ENCODE measurements at regions not wholly inside any gene's neighbourhood (a gene's known extent, or its start where the extent isn't known, plus 50 kb on each side); places are given as distances from the start of the nearest gene placed in this dataset.

DNA sequence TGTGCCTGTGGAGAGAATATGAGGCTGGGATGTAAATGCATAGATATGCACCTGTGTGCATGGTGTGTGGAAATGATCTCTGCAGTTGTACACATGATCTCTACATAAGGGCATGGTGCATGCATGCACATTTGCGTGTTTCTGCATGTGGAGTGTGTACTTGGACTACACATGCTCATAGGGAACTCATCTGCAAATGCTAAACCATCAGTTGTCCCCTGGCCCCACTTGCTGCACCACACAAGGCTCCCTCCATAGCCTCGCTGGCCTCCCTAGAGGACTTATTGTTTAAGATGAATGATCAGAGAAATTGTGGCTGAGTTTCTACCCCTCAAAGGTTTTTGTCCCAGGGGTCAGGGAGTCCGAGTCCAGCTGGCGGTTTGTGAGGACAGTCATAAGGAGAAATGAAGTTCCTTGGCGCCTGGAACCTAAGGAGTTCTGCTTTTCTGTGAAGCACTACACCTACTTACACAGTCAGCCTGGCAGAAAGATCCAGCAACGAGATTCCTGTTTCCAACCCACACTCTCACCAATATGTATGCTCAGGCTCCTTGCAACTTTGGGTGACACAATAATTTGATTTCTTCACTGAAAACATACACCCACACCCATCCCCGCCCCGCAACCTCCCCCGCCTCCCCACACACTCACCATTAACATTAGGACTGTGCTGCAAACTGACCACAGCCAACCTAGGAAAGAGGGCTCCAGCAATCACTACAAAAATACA lies 79.9 kb upstream of the CPEB4 start:
- peaks cover 5 to 13% of the 10 kb centered on the region in 2 donors for H3K9me3 Mint-ChIP-seq
- H3K36me3 Mint-ChIP-seq (ENCODE audit: insufficient read depth in 2 of 2), result peaks cover 0 to 9% of the 10 kb centered on the region in 2 donors
- H3K4me1 Mint-ChIP-seq (ENCODE audit: low read depth), result no peaks in the 10 kb centered on the region
- H3K27ac Mint-ChIP-seq, result no peak overlapping the region
- ATAC-seq (replicated peaks in 1 of 2) (no peak), DNase-seq (no peak)
- H3K27me3 Mint-ChIP-seq (ENCODE audit: low read depth), result no peaks in the 10 kb centered on the region
- H3K4me3 Mint-ChIP-seq, result no peak overlapping the region

DNA sequence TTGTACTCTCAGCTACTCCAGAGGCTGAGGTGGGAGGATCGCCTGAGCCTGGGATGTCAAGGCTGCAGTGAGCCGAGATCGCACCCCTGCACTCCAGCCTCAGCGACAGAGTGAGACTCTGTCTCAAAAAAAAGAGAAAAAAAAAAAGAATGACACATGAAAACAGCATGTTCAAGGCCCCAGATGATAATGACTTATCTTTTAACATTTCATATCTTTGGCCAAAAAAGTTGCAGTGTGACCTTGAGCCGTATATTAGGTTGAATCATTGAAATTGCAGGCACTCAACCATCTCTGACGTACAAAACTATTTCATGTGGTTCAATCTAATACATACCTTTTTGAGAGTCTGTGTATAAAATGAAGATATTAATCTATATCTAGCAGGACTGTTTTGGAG lies 79.1 kb upstream of the CPEB4 start:
- no peaks in the 10 kb centered on the region for H3K4me1 Mint-ChIP-seq (ENCODE audit: low read depth)
- peaks cover 0 to 9% of the 10 kb centered on the region in 2 donors for H3K36me3 Mint-ChIP-seq (ENCODE audit: insufficient read depth in 2 of 2)
- H3K27me3 Mint-ChIP-seq (ENCODE audit: low read depth), result no peaks in the 10 kb centered on the region
- H3K9me3 Mint-ChIP-seq, result peaks cover 5 to 13% of the 10 kb centered on the region in 2 donors
- DNase-seq, result no peak
- no peak overlapping the region for H3K27ac Mint-ChIP-seq
- no peak overlapping the region for H3K4me3 Mint-ChIP-seq
- no peak for ATAC-seq (replicated peaks in 1 of 2)

DNA sequence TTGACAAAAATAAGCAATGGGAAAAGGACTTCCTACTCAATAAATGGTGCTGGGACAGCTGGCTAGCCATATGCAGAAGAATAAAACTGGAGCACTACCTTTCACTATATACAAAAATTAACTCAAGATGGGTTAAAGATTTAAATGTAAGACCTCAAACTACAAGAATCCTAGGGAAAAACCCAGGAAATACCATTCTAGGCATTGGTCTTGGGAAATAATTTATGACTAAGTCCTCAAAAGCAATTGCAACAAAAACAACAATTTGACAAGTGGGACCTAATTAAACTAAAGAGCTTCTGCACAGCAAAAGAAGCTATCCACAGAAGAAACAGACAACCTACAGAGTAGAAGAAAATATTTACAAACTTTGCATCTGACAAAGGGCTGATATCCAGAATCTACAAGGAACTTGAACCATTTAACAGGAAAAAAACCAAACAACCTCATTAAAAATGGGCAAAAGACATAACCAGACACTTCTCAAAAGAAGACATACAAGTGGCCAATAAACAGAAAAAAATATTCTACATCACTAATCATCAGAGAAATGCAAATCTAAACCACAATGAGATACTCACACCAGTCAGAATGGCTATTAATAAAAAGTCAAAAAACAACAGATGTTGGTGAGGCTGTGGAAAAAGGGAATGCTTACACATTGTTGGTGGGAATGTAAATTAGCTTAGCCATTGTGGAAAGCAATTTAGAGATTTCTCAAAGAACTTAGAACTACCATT lies 75.2 kb upstream of the CPEB4 start:
- Mint-ChIP-seq H3K27me3 (ENCODE audit: low read depth) (peaks cover 6% of the 10 kb centered on the region), H3K9me3 (peaks cover 5 to 13% of the 10 kb centered on the region in 2 donors), H3K4me3 (no peak overlapping the region), H3K4me1 (ENCODE audit: low read depth) (no peaks in the 10 kb centered on the region), H3K36me3 (ENCODE audit: insufficient read depth in 2 of 2) (peaks cover 0 to 9% of the 10 kb centered on the region in 2 donors), H3K27ac (no peak overlapping the region)
- DNase-seq (no peak), ATAC-seq (replicated peaks in 1 of 2) (no peak)

DNA sequence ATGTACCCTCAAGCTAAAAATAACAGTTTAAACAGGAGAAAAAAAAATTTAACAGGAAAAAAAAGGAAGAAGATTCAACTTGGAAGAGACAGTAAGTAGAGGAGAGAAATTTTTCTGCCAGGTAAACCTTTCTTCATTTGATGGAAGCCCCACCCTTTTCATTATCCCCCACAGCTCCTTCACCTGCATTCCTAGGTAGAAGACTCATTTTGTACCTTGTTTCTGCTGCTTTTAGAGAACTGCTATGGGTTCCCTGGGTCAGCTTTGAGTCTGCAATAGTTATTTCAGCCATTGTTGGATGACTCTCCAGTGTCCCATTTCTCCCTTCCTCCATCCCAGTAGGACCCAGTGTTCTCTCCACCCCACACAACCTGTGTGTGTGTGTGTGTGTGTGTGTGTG lies 74.1 kb upstream of the CPEB4 start:
- Mint-ChIP-seq H3K4me3 (no peak overlapping the region), H3K36me3 (ENCODE audit: insufficient read depth in 2 of 2) (peaks cover 0 to 9% of the 10 kb centered on the region in 2 donors), H3K4me1 (ENCODE audit: low read depth) (no peaks in the 10 kb centered on the region), H3K27ac (no peak overlapping the region), H3K9me3 (peaks cover 5 to 13% of the 10 kb centered on the region in 2 donors), H3K27me3 (ENCODE audit: low read depth) (peaks cover 6% of the 10 kb centered on the region)
- no peak for DNase-seq
- no peak for ATAC-seq (replicated peaks in 1 of 2)

DNA sequence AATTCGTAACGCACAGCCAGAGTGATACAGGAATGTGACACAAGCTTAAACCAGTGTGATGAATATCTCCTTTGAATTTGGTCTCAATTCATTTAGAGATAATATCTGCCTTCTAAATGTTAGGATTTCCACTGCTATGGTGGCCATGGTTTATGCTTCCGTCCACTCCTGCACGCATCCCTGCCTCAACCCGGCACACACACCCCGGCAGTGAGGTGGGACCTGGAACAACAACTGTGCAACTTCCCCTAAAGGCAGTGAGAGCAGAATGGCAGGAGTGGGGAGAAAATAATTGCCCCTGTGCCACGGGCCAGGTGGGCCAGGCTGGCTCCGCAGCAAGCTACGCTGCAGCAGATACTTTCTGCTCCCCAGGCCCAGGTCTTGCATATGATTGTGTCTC lies 72.6 kb upstream of the CPEB4 start:
- ATAC-seq (replicated peaks in 1 of 2) (no peak), DNase-seq (no peak)
- H3K9me3 Mint-ChIP-seq, result peaks cover 3 to 10% of the 10 kb centered on the region in 2 donors
- H3K4me3 Mint-ChIP-seq, result no peak overlapping the region
- no peak overlapping the region for H3K27ac Mint-ChIP-seq
- H3K27me3 Mint-ChIP-seq (ENCODE audit: low read depth), result peaks cover 6% of the 10 kb centered on the region
- no peaks in the 10 kb centered on the region for H3K4me1 Mint-ChIP-seq (ENCODE audit: low read depth)
- peaks cover 0 to 6% of the 10 kb centered on the region in 2 donors for H3K36me3 Mint-ChIP-seq (ENCODE audit: insufficient read depth in 2 of 2)

DNA sequence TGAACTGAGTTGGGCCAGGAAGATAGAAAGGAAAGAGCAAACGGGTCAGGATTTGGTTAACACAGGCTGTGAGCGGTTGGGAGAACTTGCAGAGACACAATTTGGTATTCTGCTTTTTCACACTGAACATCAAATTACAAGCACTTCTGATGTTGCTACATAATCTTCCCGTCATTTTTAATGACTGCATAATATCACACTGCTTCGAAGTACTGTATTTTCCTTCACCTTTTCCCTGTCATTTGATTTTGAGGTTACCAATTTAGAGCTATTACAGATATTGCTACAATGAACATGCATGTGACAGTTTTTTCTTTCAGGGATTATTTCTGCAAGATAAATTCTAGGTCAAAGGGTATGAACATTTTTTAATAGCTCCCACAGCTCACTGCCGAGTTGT lies 71.4 kb upstream of the CPEB4 start:
- Mint-ChIP-seq H3K27ac (no peak overlapping the region), H3K9me3 (peaks cover 1 to 2% of the 10 kb centered on the region in 2 donors), H3K27me3 (ENCODE audit: low read depth) (peaks cover 6% of the 10 kb centered on the region), H3K4me3 (no peak overlapping the region), H3K4me1 (ENCODE audit: low read depth) (peaks cover 7% of the 10 kb centered on the region), H3K36me3 (ENCODE audit: insufficient read depth in 2 of 2) (no peaks in the 10 kb centered on the region)
- DNase-seq, result no peak
- ATAC-seq (replicated peaks in 1 of 2), result no peak

DNA sequence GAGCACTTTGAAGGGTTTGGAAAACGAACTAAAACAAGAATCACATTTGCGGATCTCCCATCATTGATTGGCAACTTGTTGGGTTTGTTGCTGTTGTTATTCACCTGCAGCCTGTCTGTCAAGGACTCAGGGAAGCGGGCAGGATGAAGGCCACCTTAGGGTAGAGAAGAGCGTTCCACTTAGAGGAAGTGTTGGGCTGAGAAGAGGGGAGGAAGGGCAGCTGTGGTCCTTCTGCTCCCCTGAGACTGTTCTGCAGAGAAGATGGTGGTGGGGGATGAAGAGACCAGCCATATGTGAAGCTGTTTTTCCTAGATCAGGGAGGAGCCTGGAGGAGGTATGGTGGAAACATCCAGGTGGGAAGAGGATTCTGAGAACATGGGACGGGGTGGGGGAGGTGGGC lies 70.6 kb upstream of the CPEB4 start:
- peaks cover 6% of the 10 kb centered on the region for H3K27me3 Mint-ChIP-seq (ENCODE audit: low read depth)
- H3K4me3 Mint-ChIP-seq, result no peak overlapping the region
- ATAC-seq (replicated peaks in 1 of 2) (no peak), DNase-seq (no peak)
- H3K27ac Mint-ChIP-seq, result no peak overlapping the region
- no peaks in the 10 kb centered on the region for H3K36me3 Mint-ChIP-seq (ENCODE audit: insufficient read depth in 2 of 2)
- H3K9me3 Mint-ChIP-seq, result peaks cover 0 to 1% of the 10 kb centered on the region in 2 donors
- H3K4me1 Mint-ChIP-seq (ENCODE audit: low read depth), result peaks cover 7% of the 10 kb centered on the region

DNA sequence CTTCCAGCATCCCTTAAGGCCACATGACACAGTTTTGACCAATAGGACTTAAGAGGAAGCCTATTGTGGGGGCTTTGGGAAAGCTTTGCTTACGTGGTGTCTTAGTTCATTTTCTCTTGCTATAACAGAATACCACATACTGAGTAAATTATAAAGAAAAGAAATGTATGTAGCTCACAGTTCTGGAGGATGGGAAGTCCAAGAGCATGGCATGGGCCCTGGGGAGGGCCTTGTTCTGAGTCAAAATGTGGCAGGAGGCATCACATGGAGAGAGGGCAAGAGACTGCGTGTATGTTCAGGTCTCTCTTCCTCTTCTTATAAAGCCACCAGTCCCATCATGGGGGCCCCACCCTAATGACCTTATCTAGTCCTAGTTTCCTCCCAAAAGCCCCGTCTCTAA lies 68.6 kb upstream of the CPEB4 start:
- Mint-ChIP-seq H3K36me3 (ENCODE audit: insufficient read depth in 2 of 2) (no peaks in the 10 kb centered on the region), H3K4me3 (no peak overlapping the region), H3K27me3 (ENCODE audit: low read depth) (peaks cover 6% of the 10 kb centered on the region), H3K27ac (no peak overlapping the region), H3K4me1 (ENCODE audit: low read depth) (peaks cover 7% of the 10 kb centered on the region), H3K9me3 (peaks cover 0 to 1% of the 10 kb centered on the region in 2 donors)
- ATAC-seq (replicated peaks in 1 of 2) (no peak), DNase-seq (no peak)

DNA sequence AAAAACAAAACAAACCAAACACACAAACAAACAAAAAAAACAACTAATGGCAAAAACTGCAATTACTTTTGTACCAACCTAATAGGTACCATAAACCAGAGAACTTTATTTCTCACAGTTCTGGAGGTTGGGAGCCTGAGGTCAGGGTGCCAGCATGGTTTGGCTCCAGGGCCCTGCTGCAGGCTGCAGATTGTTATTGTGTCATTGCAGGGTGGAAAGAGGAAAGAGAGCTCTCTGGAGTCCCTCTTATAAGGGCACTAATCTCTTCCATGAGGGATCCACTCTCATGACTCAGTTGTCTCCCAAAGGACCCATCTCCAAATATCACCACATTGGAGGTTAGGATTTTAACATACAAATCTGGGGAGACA lies 64.9 kb upstream of the CPEB4 start:
- H3K9me3 Mint-ChIP-seq, result peaks cover 1 to 5% of the 10 kb centered on the region in 2 donors
- ATAC-seq (replicated peaks in 1 of 2) (no peak), DNase-seq (no peak)
- H3K4me3 Mint-ChIP-seq, result no peak overlapping the region
- peaks cover 7% of the 10 kb centered on the region for H3K4me1 Mint-ChIP-seq (ENCODE audit: low read depth)
- no peaks in the 10 kb centered on the region for H3K36me3 Mint-ChIP-seq (ENCODE audit: insufficient read depth in 2 of 2)
- H3K27ac Mint-ChIP-seq, result no peak overlapping the region
- no peaks in the 10 kb centered on the region for H3K27me3 Mint-ChIP-seq (ENCODE audit: low read depth)

DNA sequence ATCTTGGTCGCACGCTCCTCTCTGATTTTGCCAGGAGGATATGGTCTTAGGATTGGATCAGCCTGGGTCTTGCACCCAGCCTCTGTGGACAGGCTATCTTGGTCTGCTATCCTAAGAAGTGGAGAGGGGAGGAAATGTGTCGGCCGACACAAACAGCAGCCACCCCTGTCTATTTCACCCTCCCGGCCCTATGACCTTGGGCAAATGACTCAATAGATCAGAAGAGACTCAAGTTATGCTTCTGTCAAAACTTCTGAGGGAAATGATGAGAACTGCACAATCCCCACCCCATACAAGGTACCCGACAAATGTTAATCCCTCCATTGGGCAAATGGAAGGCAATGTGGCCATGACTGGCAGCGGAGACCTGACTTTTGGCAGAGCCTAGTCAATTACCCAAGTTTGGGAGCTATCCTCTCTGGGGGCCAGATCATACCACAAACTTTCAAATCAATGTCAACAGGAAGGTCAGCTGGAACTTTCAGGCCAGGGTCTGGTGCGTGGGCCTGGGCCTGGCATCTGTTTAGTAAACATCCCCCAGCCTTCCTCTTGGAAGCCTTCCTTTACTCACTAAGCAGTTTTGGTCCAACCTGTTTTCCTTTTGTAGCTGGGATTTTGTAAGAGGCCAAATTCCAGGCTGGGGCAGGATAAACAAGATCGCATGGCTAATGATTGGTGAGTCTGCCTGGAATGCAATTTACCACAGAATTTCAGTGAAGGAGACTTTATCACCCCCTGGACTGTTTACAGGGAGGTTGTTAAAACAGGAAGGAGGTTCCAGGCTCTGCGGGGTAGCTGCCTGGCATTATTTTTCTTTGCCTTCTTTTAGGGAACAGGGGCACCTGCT lies 64.2 kb upstream of the CPEB4 start:
- DNase-seq (no peak), ATAC-seq (replicated peaks in 1 of 2) (no peak)
- Mint-ChIP-seq H3K36me3 (ENCODE audit: insufficient read depth in 2 of 2) (no peaks in the 10 kb centered on the region), H3K27ac (no peak overlapping the region), H3K9me3 (peaks cover 1 to 5% of the 10 kb centered on the region in 2 donors), H3K27me3 (ENCODE audit: low read depth) (no peaks in the 10 kb centered on the region), H3K4me1 (ENCODE audit: low read depth) (peaks cover 7% of the 10 kb centered on the region), H3K4me3 (no peak overlapping the region)

DNA sequence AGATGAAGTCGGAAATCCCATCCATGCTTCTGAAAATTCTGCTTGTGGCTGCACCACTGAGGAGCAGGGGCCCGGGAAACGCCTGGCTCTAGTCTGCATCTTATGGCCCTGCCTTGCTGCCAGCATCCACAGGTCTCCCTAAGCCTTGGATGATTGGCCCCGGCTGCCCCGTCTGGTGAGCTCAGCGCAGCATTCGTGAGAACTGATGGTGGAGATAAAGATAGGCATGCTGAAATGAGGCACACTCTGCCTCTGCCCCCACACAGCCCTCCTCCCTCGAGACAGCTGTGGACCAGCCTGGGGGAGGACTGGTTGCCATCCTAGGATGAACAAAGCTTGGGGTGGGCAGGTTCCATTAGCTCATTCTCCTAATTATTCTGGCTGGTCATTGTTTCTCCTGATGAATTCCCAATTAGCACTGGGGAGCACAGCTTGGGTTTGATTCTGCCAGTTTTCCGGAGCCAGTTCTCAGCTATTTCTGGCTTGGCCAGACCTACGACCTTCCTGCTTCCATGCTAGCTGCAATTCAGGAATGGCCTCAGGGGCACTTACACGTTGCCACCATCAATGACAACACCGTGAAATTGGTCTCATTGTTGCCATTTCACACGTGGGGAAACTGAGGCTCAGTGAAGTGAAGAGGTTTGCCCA lies 62.8 kb upstream of the CPEB4 start:
- no peak overlapping the region for H3K4me3 Mint-ChIP-seq
- H3K27me3 Mint-ChIP-seq (ENCODE audit: low read depth), result no peaks in the 10 kb centered on the region
- H3K27ac Mint-ChIP-seq, result no peak overlapping the region
- ATAC-seq (replicated peaks in 1 of 2) (no peak), DNase-seq (no peak)
- peaks cover 0 to 5% of the 10 kb centered on the region in 2 donors for H3K9me3 Mint-ChIP-seq
- peaks cover 7% of the 10 kb centered on the region for H3K4me1 Mint-ChIP-seq (ENCODE audit: low read depth)
- H3K36me3 Mint-ChIP-seq (ENCODE audit: insufficient read depth in 2 of 2), result no peaks in the 10 kb centered on the region

DNA sequence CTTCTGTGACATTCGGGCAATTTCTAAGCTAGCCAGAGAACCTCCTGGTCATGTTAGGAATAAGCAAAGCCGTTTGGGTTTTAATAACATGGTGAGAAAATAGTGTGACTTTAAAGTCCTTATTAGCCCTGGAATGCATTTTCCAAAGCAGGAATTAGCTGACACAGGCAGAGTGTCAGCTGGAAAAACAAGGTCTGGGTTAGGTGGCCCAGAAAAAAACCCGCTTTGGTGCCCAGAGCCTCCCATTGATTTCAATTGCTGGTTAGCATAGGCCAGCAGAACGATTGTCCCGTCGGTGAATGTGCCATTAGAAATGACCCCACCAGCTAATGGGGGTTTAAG lies 62.1 kb upstream of the CPEB4 start:
- no peak for ATAC-seq (replicated peaks in 1 of 2)
- no peaks in the 10 kb centered on the region for H3K27me3 Mint-ChIP-seq (ENCODE audit: low read depth)

More for the DNA sequence above, 62.1 kb upstream of the CPEB4 start:
- H3K9me3 Mint-ChIP-seq, result peaks cover 0 to 5% of the 10 kb centered on the region in 2 donors
- peaks cover 4% of the 10 kb centered on the region for H3K4me1 Mint-ChIP-seq (ENCODE audit: low read depth)
- no peaks in the 10 kb centered on the region for H3K36me3 Mint-ChIP-seq (ENCODE audit: insufficient read depth in 2 of 2)
- no peak for DNase-seq
- H3K27ac Mint-ChIP-seq, result no peak overlapping the region
- no peak overlapping the region for H3K4me3 Mint-ChIP-seq

Data from activated T-cell treated with anti-CD3 and anti-CD28 coated beads, Interleukin-2, amount 50 U/mL, for 72 hours (primary cell).